Activated naive CD4-positive, alpha-beta T cell treated with anti-CD3 and anti-CD28 coated beads, Interleukin-2, amount 10 ng/mL, durations not matched to agents 7 days and 5 days (primary cell): ENCODE measurements at regions not wholly inside any gene's neighbourhood (a gene's known extent, or its start where the extent isn't known, plus 50 kb on each side); places are given as distances from the start of the nearest gene placed in this dataset.

Source experiments
- CTCF ChIA-PET: fragments of 350-600 bp; sonication (Branson Sonifier 250); formaldehyde crosslinking; loops from one replicate; lab custom pipeline; 2021; ENCODE audit warnings: antibody characterized with exemption; lab: Charles Lee
- DNase-seq: peaks from one replicate; pipeline ENCODE4 v3.0.0-alpha.2; 2020
- H3K27ac Mint-ChIP-seq: one replicate; pipeline ENCODE4 v1.8.0; 2021; ENCODE audit warnings: mild to moderate bottlenecking, moderate library complexity, mixed read lengths
- H3K27me3 Mint-ChIP-seq: one replicate; pipeline ENCODE4 v1.8.0; 2021; ENCODE audit warnings: mild to moderate bottlenecking, mixed read lengths
- H3K36me3 Mint-ChIP-seq: one replicate; pipeline ENCODE4 v1.8.0; 2021; ENCODE audit warnings: mixed read lengths
- H3K4me1 Mint-ChIP-seq: one replicate; pipeline ENCODE4 v1.8.0; 2021; ENCODE audit warnings: mixed read lengths
- H3K4me3 Mint-ChIP-seq: one replicate; pipeline ENCODE4 v1.8.0; 2021; ENCODE audit warnings: mild to moderate bottlenecking, moderate library complexity, mixed read lengths
- H3K9me3 Mint-ChIP-seq: one replicate; pipeline ENCODE4 v1.8.0; 2021; ENCODE audit warnings: mixed read lengths

GRCh38 chr6:168211681-168212080 is 107.9 kb downstream of the DACT2 start:
- DNase-seq = no peak
- CTCF ChIA-PET = no interaction called here
- no peaks in the 10 kb centered on the region for H3K4me1 Mint-ChIP-seq
- H3K27ac Mint-ChIP-seq = no peak overlapping the region
- H3K9me3 Mint-ChIP-seq = no peaks in the 10 kb centered on the region
- H3K36me3 Mint-ChIP-seq = no peaks in the 10 kb centered on the region
- H3K4me3 Mint-ChIP-seq = no peak overlapping the region
- H3K27me3 Mint-ChIP-seq = no peaks in the 10 kb centered on the region

- no peaks in the 10 kb centered on the region for H3K27me3 Mint-ChIP-seq
- H3K9me3 Mint-ChIP-seq = no peaks in the 10 kb centered on the region
- H3K4me3 Mint-ChIP-seq = no peak overlapping the region
- CTCF ChIA-PET = no interaction called here
- H3K27ac Mint-ChIP-seq = no peak overlapping the region
- H3K36me3 Mint-ChIP-seq = no peaks in the 10 kb centered on the region
- H3K4me1 Mint-ChIP-seq = no peaks in the 10 kb centered on the region
- no peak for DNase-seq
These were observed 109.1 kb downstream of the DACT2 start for GRCh38 chr6:168210239-168211105.

- CTCF ChIA-PET = no interaction called here
- Mint-ChIP-seq H3K4me3 (no peak overlapping the region), H3K36me3 (no peaks in the 10 kb centered on the region), H3K27ac (no peak overlapping the region), H3K4me1 (no peaks in the 10 kb centered on the region), H3K9me3 (no peaks in the 10 kb centered on the region), H3K27me3 (no peaks in the 10 kb centered on the region)
- no peak for DNase-seq
These were observed 110.2 kb downstream of the DACT2 start for GRCh38 chr6:168209420-168209819.

- Mint-ChIP-seq H3K4me3 (no peak overlapping the region), H3K27me3 (no peaks in the 10 kb centered on the region), H3K4me1 (no peaks in the 10 kb centered on the region), H3K9me3 (no peaks in the 10 kb centered on the region), H3K36me3 (no peaks in the 10 kb centered on the region), H3K27ac (no peak overlapping the region)
- DNase-seq = no peak
- CTCF ChIA-PET = no interaction called here
These were observed 110.7 kb downstream of the DACT2 start for GRCh38 chr6:168208854-168209253.

GRCh38 chr6:168208402-168208801 is 111.2 kb downstream of the DACT2 start:
- no peak overlapping the region for H3K27ac Mint-ChIP-seq
- no peaks in the 10 kb centered on the region for H3K36me3 Mint-ChIP-seq
- no peak overlapping the region for H3K4me3 Mint-ChIP-seq
- no peaks in the 10 kb centered on the region for H3K9me3 Mint-ChIP-seq
- DNase-seq = no peak
- H3K4me1 Mint-ChIP-seq = no peaks in the 10 kb centered on the region
- H3K27me3 Mint-ChIP-seq = no peaks in the 10 kb centered on the region
- CTCF ChIA-PET = no interaction called here

GRCh38 chr6:168207421-168208175 is 112.0 kb downstream of the DACT2 start:
- no peak overlapping the region for H3K4me3 Mint-ChIP-seq
- H3K9me3 Mint-ChIP-seq = no peaks in the 10 kb centered on the region
- CTCF ChIA-PET = no interaction called here
- H3K4me1 Mint-ChIP-seq = no peaks in the 10 kb centered on the region
- no peaks in the 10 kb centered on the region for H3K36me3 Mint-ChIP-seq
- no peak overlapping the region for H3K27ac Mint-ChIP-seq
- H3K27me3 Mint-ChIP-seq = no peaks in the 10 kb centered on the region
- DNase-seq = no peak

GRCh38 chr6:168206661-168207274 is 112.8 kb downstream of the DACT2 start:
- H3K4me1 Mint-ChIP-seq = no peaks in the 10 kb centered on the region
- no peak overlapping the region for H3K27ac Mint-ChIP-seq
- DNase-seq = no peak
- CTCF ChIA-PET = no interaction called here
- H3K9me3 Mint-ChIP-seq = no peaks in the 10 kb centered on the region
- H3K4me3 Mint-ChIP-seq = no peak overlapping the region
- H3K36me3 Mint-ChIP-seq = no peaks in the 10 kb centered on the region
- H3K27me3 Mint-ChIP-seq = peaks cover 6% of the 10 kb centered on the region

- Mint-ChIP-seq H3K4me1 (no peaks in the 10 kb centered on the region), H3K27me3 (peaks cover 6% of the 10 kb centered on the region), H3K9me3 (no peaks in the 10 kb centered on the region), H3K27ac (no peak overlapping the region), H3K36me3 (no peaks in the 10 kb centered on the region), H3K4me3 (no peak overlapping the region)
- DNase-seq = no peak
- CTCF ChIA-PET = no interaction called here
These were observed 113.4 kb downstream of the DACT2 start for GRCh38 chr6:168206186-168206585.

- no peaks in the 10 kb centered on the region for H3K36me3 Mint-ChIP-seq
- no peaks in the 10 kb centered on the region for H3K9me3 Mint-ChIP-seq
- DNase-seq = no peak
- H3K4me1 Mint-ChIP-seq = no peaks in the 10 kb centered on the region
- no peak overlapping the region for H3K4me3 Mint-ChIP-seq
- CTCF ChIA-PET = no interaction called here
- no peak overlapping the region for H3K27ac Mint-ChIP-seq
- H3K27me3 Mint-ChIP-seq = peaks cover 6% of the 10 kb centered on the region
These were observed 117.8 kb downstream of the DACT2 start for GRCh38 chr6:168201799-168202198.

GRCh38 chr6:168201383-168201782 is 118.2 kb downstream of the DACT2 start:
- CTCF ChIA-PET = no interaction called here
- Mint-ChIP-seq H3K27ac (no peak overlapping the region), H3K4me3 (no peak overlapping the region), H3K4me1 (no peaks in the 10 kb centered on the region), H3K36me3 (no peaks in the 10 kb centered on the region), H3K27me3 (peaks cover 6% of the 10 kb centered on the region), H3K9me3 (no peaks in the 10 kb centered on the region)
- DNase-seq = no peak

- CTCF ChIA-PET = no interaction called here
- no peaks in the 10 kb centered on the region for H3K9me3 Mint-ChIP-seq
These were observed 118.9 kb downstream of the DACT2 start for GRCh38 chr6:168200571-168201134.

GRCh38 chr6:168198302-168199180 is 119.5 kb upstream of the FRMD1 start:
- no peaks in the 10 kb centered on the region for H3K9me3 Mint-ChIP-seq
- no peaks in the 10 kb centered on the region for H3K36me3 Mint-ChIP-seq
- peaks cover 10% of the 10 kb centered on the region for H3K27me3 Mint-ChIP-seq
- DNase-seq = no peak
- no peak overlapping the region for H3K27ac Mint-ChIP-seq
- no peaks in the 10 kb centered on the region for H3K4me1 Mint-ChIP-seq
- H3K4me3 Mint-ChIP-seq = no peak overlapping the region
- CTCF ChIA-PET = no interaction called here

More at GRCh38 chr6:168200571-168201134, 118.9 kb downstream of the DACT2 start:
- Mint-ChIP-seq H3K27ac (no peak overlapping the region), H3K27me3 (peaks cover 6% of the 10 kb centered on the region), H3K36me3 (no peaks in the 10 kb centered on the region), H3K4me1 (no peaks in the 10 kb centered on the region), H3K4me3 (no peak overlapping the region)
- DNase-seq = no peak

- no peak for DNase-seq
- Mint-ChIP-seq H3K4me1 (no peaks in the 10 kb centered on the region), H3K36me3 (no peaks in the 10 kb centered on the region), H3K9me3 (no peaks in the 10 kb centered on the region), H3K27me3 (peaks cover 10% of the 10 kb centered on the region), H3K27ac (no peak overlapping the region), H3K4me3 (no peak overlapping the region)
- CTCF ChIA-PET = no interaction called here
These were observed 118.8 kb upstream of the FRMD1 start for GRCh38 chr6:168197636-168198301.
